IPS-18a (cell line): ENCODE measurements at regions not wholly inside any gene's neighbourhood (a gene's known extent, or its start where the extent isn't known, plus 50 kb on each side); places are given as distances from the start of the nearest gene placed in this dataset.
"Not testable (repeated sequence)": the region's sequence is repeated elsewhere in the genome, so short reads cannot be mapped to it uniquely, and the experiment has no call there.

Experiments
- H3K27ac ChIP-seq: one replicate; pipeline ENCODE4 v1.5.1; 2013; ENCODE audit warnings: low read length
- H3K27me3 ChIP-seq: one replicate; pipeline ENCODE4 v1.6.1; 2013; ENCODE audit warnings: mild to moderate bottlenecking, low read length; ENCODE audit not compliant: control insufficient read depth, insufficient read depth
- H3K36me3 ChIP-seq: one replicate; pipeline ENCODE4 v1.6.1; 2013; ENCODE audit warnings: low read depth, low read length; ENCODE audit not compliant: control insufficient read depth
- H3K4me1 ChIP-seq: one replicate; pipeline ENCODE4 v1.6.1; 2013; ENCODE audit warnings: low read depth, low read length; ENCODE audit not compliant: control insufficient read depth
- H3K4me3 ChIP-seq: one replicate; pipeline ENCODE4 v1.5.1; 2013; ENCODE audit warnings: low read length
- H3K9ac ChIP-seq: one replicate; pipeline ENCODE4 v1.6.1; 2013; ENCODE audit warnings: mild to moderate bottlenecking, low read length, moderate library complexity
- H3K9me3 ChIP-seq: one replicate; pipeline ENCODE4 v1.6.1; 2013; ENCODE audit warnings: low read depth, low read length; ENCODE audit not compliant: control insufficient read depth

GRCh38 chr10:23829556-23829955 is 379.4 kb upstream of the KIAA1217 start:
- Histone ChIP-seq H3K9ac (no peak overlapping the region), H3K4me3 (no peak overlapping the region), H3K27ac (no peak overlapping the region), H3K9me3 (no peaks in the 10 kb centered on the region), H3K4me1 (no peaks in the 10 kb centered on the region), H3K27me3 (no peaks in the 10 kb centered on the region), H3K36me3 (no peaks in the 10 kb centered on the region)

GRCh38 chr10:23834091-23834490 is 374.8 kb upstream of the KIAA1217 start:
- no peaks in the 10 kb centered on the region for H3K9me3 ChIP-seq
- no peaks in the 10 kb centered on the region for H3K4me1 ChIP-seq
- no peak overlapping the region for H3K9ac ChIP-seq
- no peaks in the 10 kb centered on the region for H3K27me3 ChIP-seq
- no peaks in the 10 kb centered on the region for H3K36me3 ChIP-seq
- no peak overlapping the region for H3K4me3 ChIP-seq
- no peak overlapping the region for H3K27ac ChIP-seq

- no peak overlapping the region for H3K27ac ChIP-seq
These were observed 358.3 kb upstream of the KIAA1217 start for GRCh38 chr10:23850631-23851030.

GRCh38 chr10:23859598-23859997 is 349.3 kb upstream of the KIAA1217 start:
- no peak overlapping the region for H3K27ac ChIP-seq
- H3K36me3 ChIP-seq, result no peaks in the 10 kb centered on the region
- no peaks in the 10 kb centered on the region for H3K9me3 ChIP-seq
- no peaks in the 10 kb centered on the region for H3K27me3 ChIP-seq
- H3K4me1 ChIP-seq, result no peaks in the 10 kb centered on the region
- no peak overlapping the region for H3K4me3 ChIP-seq
- no peak overlapping the region for H3K9ac ChIP-seq

More at GRCh38 chr10:23850631-23851030, 358.3 kb upstream of the KIAA1217 start:
- no peak overlapping the region for H3K9ac ChIP-seq
- no peaks in the 10 kb centered on the region for H3K9me3 ChIP-seq
- H3K4me3 ChIP-seq, result no peak overlapping the region
- H3K4me1 ChIP-seq, result no peaks in the 10 kb centered on the region
- H3K36me3 ChIP-seq, result no peaks in the 10 kb centered on the region
- H3K27me3 ChIP-seq, result no peaks in the 10 kb centered on the region

- Histone ChIP-seq H3K27me3 (no peaks in the 10 kb centered on the region), H3K9ac (no peak overlapping the region), H3K27ac (no peak overlapping the region), H3K4me3 (no peak overlapping the region), H3K36me3 (no peaks in the 10 kb centered on the region), H3K4me1 (no peaks in the 10 kb centered on the region), H3K9me3 (no peaks in the 10 kb centered on the region)
These were observed 344.2 kb upstream of the KIAA1217 start for GRCh38 chr10:23864631-23865147.

GRCh38 chr10:23866985-23867384 is 342.0 kb upstream of the KIAA1217 start:
- H3K9ac ChIP-seq, H3K4me1 ChIP-seq, H3K27ac ChIP-seq, H3K36me3 ChIP-seq, H3K27me3 ChIP-seq, H3K4me3 ChIP-seq, H3K9me3 ChIP-seq: not testable (repeated sequence)

- Histone ChIP-seq H3K4me1 (peaks cover 10% of the 10 kb centered on the region), H3K9ac (no peak overlapping the region), H3K4me3 (no peak overlapping the region), H3K27ac (no peak overlapping the region), H3K36me3 (no peaks in the 10 kb centered on the region), H3K27me3 (no peaks in the 10 kb centered on the region), H3K9me3 (no peaks in the 10 kb centered on the region)
These were observed 340.8 kb upstream of the KIAA1217 start for GRCh38 chr10:23868121-23868520.

GRCh38 chr10:23869548-23869947 is 339.4 kb upstream of the KIAA1217 start:
- Histone ChIP-seq H3K9ac (no peak overlapping the region), H3K36me3 (no peaks in the 10 kb centered on the region), H3K4me3 (no peak overlapping the region), H3K27me3 (no peaks in the 10 kb centered on the region), H3K4me1 (peaks cover 10% of the 10 kb centered on the region), H3K9me3 (no peaks in the 10 kb centered on the region), H3K27ac (no peak overlapping the region)

- Histone ChIP-seq H3K36me3 (no peaks in the 10 kb centered on the region), H3K27me3 (no peaks in the 10 kb centered on the region), H3K9me3 (no peaks in the 10 kb centered on the region), H3K9ac (no peak overlapping the region), H3K27ac (no peak overlapping the region), H3K4me1 (peaks cover 10% of the 10 kb centered on the region), H3K4me3 (no peak overlapping the region)
These were observed 338.9 kb upstream of the KIAA1217 start for GRCh38 chr10:23869996-23870395.

GRCh38 chr10:23870651-23871610 is 338.0 kb upstream of the KIAA1217 start:
- H3K4me1 ChIP-seq, result peaks cover 10% of the 10 kb centered on the region
- no peak overlapping the region for H3K27ac ChIP-seq
- H3K9ac ChIP-seq, result no peak overlapping the region

GRCh38 chr10:23872290-23872689 is 336.6 kb upstream of the KIAA1217 start:
- Histone ChIP-seq H3K4me1 (peaks cover 10% of the 10 kb centered on the region), H3K36me3 (no peaks in the 10 kb centered on the region), H3K27me3 (no peaks in the 10 kb centered on the region), H3K4me3 (no peak overlapping the region), H3K9me3 (no peaks in the 10 kb centered on the region), H3K27ac (no peak overlapping the region), H3K9ac (no peak overlapping the region)

More at GRCh38 chr10:23870651-23871610, 338.0 kb upstream of the KIAA1217 start:
- H3K4me3 ChIP-seq, result no peak overlapping the region
- no peaks in the 10 kb centered on the region for H3K9me3 ChIP-seq
- no peaks in the 10 kb centered on the region for H3K27me3 ChIP-seq
- no peaks in the 10 kb centered on the region for H3K36me3 ChIP-seq
